Right ventricle myocardium inferior (tissue), 1 donor: ENCODE measurements at regions not wholly inside any gene's neighbourhood (a gene's known extent, or its start where the extent isn't known, plus 50 kb on each side); places are given as distances from the start of the nearest gene placed in this dataset.
A peak's percentile ranks its signal among the peaks of the same experiment; 100 is the strongest.
"Not testable (repeated sequence)": the region's sequence is repeated elsewhere in the genome, so short reads cannot be mapped to it uniquely, and the experiment has no call there.

ENCODE experiments used
- ATAC-seq: fragments of 200-7000 bp; cut with Tn5 transposase; one replicate; pipeline ENCODE4 v1.9.1; 2020; ENCODE audit warnings: mild to moderate bottlenecking, moderate library complexity
- DNase-seq: peaks from one replicate; pipeline ENCODE4 v3.0.0; 2021; ENCODE audit errors: missing footprints
- intact Hi-C: fragments of 100-400 bp; cut with DNase I; formaldehyde crosslinking; loops from one replicate; pipeline ENCODE4 v1.11.0; 2022
- donor health status: DM: no; HTN: yes; CAD: no; lungs with severe emphysema.

- DNase-seq (peak; percentile 90), ATAC-seq (peak; percentile 98)
- intact Hi-C loops: not testable (repeated sequence)
Measured at GRCh38 chr2:132304661-132305380, 111.8 kb upstream of the GPR39 start.

DNA sequence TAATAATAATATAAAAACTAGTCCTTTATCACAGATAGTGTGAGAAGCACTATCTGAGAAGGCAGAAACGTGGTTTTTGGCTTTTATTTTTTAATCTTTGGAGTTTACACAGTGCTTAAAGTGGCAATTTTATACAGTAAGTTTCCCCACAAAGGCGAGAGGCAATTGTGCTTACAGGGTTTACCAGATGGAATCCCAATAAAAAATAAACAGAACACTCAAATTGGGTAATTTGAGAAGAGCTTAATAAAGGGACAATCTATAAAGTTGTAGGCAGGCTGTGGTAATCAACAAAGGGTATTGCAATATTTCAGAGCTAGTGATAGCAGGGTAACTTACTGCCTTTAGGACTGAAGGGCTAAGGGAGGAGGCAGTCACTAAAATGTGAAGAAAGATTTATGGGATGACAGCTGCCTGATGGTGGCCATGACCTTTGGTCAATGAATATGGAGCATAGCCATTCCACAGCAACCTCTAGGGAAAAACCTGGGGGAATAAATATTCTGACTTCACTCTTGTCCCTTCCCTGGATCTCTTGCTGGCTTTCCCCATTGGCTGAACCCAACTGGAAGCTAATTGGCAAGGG is 108.9 kb upstream of the GPR39 start:
- ATAC-seq, DNase-seq, intact Hi-C loops: not testable (repeated sequence)

- intact Hi-C loops, ATAC-seq, DNase-seq: not testable (repeated sequence)
Measured at GRCh38 chr2:132309203-132309602, 107.4 kb upstream of the GPR39 start.

- DNase-seq, ATAC-seq, intact Hi-C loops: not testable (repeated sequence)
Measured at GRCh38 chr2:132315546-132315945, 101.1 kb upstream of the GPR39 start.

- intact Hi-C loops, ATAC-seq, DNase-seq: not testable (repeated sequence)
Measured at GRCh38 chr2:132317026-132317680, 99.5 kb upstream of the GPR39 start.

- ATAC-seq, intact Hi-C loops, DNase-seq: not testable (repeated sequence)
Measured at GRCh38 chr2:132318481-132318880, 98.1 kb upstream of the GPR39 start.

GRCh38 chr2:132324005-132324404 is 92.6 kb upstream of the GPR39 start:
- DNase-seq, intact Hi-C loops, ATAC-seq: not testable (repeated sequence)

DNA sequence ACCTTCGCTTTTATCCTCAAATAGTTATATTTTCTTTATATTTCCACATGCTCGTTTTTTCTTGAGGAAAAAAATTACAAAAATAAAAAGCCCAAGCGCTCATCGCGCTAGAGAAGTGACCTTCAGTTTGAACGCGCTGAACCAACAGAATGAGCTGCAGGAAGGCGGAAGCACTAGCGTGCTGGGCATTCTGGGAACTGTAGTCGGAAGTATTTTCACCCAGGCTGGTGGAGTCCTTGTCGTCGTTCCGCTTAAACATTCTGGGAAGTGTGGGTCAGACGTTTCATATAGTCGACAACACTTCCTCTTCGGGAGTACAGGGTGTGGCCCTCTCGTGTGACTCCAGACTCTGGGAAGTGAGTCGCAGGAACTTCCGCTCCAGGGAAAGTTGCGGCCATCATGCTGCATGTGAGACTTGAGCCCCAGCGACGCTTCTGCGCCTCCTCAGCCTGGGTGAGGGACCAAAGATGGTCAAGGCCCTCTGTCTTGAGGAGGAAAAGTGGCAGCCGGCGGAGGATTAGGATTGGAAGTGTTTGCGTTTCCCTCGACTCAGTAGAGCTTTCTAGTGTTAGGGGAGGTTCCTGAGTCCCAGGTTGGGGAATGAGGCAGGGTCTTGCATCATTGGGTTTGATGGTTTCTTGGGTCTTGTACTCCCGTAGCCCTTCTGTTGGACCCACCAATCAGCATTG is 84.1 kb upstream of the GPR39 start:
- ATAC-seq, intact Hi-C loops, DNase-seq: not testable (repeated sequence)

DNA sequence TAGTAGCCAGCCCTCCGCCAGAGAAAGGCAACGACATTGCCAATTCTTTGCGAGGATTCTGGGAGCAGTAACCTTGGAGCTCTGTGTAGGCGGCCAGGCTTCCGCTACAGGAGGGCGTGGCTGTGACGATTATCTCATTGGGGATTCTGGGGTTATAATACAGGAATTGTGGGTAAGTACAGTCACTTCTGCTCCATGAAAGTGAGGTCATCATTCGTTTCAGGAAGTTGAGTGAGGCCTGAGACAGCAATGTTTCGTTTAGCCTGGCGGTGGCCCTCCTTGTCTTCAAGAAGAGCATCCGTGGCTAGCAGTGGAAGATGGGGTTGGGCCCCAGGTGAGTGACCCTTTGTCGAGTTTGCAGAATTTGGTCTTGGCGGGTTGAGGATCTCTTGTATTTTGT is 79.5 kb upstream of the GPR39 start:
- DNase-seq: not testable (repeated sequence)

DNA sequence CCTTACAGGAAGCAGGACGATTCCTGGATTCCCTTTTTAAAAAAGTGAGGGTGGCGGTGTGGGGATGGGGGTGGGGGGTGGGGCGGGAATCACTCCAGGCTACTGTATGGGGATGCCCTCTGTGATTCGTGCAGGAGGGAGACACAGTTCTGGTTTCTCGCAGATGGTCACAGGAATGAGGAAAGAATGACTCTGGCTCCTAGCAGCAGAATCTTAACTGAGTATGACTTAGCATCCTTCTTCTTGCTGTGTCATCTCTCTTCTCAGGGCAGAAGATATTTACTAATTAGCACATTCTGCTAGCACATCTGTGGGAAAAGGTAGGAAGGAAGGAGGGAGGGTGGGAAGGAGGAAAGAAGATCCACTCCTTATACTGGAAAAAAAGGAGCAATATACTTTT is 78.8 kb upstream of the GPR39 start:
- DNase-seq, intact Hi-C loops, ATAC-seq: not testable (repeated sequence)

More for the DNA sequence above, 79.5 kb upstream of the GPR39 start:
- ATAC-seq, intact Hi-C loops: not testable (repeated sequence)

DNA sequence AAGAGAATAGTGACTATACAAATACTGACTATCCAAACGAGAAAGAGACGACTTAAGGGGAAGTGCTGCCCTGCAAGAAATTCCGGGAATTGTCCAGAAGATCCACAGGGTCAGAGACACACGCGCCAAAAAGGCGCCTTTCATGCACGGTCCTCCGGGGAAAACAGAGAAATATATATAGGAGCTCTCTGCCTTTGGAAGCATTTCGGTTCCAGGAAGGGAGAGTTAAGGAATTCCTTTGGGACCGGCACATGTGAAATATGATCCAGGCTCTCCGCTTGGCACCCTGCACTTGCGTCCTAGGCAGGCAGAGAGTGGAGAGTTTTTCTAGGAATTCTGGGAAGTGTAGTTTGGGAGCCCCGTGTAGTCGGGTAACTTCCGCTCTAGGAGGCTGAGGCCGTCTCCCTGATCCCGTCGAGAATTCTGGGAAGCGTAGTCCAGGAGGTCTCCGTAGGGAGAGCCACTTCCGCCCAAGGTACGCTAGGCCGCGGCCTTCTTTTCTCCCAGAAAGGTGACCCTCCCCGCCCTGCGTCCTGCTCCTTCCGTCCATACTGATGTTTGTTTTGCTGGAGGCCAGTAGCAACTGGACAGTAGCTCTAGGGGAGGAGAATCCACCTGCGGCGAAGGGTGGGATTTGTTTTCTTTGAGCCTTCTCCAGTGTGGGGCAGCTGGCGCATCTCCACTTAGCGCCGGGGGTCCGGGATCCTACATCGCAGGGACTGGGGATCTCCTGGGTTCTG is 69.4 kb upstream of the GPR39 start:
- intact Hi-C loops: not testable (repeated sequence)
- DNase-seq (peak; percentile 78), ATAC-seq (peak; percentile 100)

DNA sequence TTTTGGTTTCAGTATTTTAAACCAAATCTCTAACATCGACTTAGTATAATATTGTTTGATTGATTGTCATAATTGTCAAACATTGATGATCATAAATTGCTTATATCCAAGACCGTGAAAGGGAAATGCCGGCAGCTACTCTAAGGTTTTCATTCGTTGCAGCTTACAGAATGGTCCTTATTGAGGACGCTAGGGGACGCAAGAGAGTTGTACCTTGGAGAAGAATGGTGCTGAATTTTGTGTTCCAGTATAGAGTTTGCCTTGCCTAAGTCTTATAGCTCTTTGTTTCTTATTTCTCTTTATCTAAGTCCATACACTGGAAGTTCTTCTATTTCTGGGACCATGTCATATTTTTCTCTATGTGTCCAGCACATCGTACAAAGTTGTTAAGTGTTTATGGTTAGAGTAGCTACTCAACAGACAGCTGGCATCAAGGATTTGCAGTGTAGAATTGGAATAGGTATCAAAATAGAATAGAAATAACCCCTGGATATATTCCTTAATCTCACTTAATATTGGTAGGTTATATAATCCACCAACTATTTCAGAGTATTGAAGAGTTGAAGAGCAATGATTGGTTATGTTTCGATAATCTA is 67.4 kb upstream of the GPR39 start:
- intact Hi-C loops, ATAC-seq, DNase-seq: not testable (repeated sequence)

DNA sequence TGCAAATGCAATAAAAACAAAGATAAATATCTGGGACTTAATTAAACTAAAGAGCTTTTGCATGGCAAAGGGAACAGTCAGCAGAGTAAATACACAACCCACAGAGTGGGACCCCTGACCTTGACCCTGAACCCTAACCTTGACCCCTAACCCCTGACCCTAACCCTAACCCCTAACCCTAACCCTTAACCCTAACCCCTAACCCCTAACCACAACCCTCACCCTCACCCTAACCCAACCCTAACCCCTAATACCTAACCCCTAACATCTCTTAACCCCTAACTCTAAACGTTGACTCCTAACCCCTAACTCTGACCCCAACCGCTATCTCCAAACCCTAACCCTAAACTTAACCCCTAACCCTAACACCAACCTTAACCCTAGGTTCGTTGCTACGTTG is 64.9 kb upstream of the GPR39 start:
- intact Hi-C loops, DNase-seq, ATAC-seq: not testable (repeated sequence)

GRCh38 chr2:132352481-132353001 is 64.1 kb upstream of the GPR39 start:
- ATAC-seq: peak; percentile 84
- DNase-seq: peak; percentile 68
- intact Hi-C loops: not testable (repeated sequence)

GRCh38 chr2:132353380-132353779 is 63.2 kb upstream of the GPR39 start:
- intact Hi-C loops, ATAC-seq: not testable (repeated sequence)
- peak; percentile 50 for DNase-seq

GRCh38 chr2:132360964-132361363 is 55.6 kb upstream of the GPR39 start:
- intact Hi-C loops: not testable (repeated sequence)

DNA sequence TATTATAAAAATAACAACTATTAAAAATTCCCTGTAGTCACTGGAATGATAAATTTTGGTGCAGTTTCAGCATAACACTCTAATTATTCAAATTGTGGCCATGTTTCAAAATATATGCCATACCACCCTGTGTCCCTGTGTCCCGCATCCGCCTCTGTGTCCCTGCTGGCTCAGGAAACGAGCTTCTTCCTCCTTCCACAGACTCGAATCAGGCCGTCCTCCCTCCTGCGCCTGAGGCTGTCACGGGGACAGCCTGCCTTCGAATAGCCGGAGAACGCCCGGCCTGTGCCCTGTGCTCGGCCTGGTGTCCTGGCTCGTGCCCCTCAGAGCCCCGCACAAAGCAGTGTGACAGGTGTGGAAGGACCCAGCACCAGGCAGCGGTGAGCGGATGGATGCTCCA is 55.1 kb upstream of the GPR39 start:
- ATAC-seq, intact Hi-C loops: not testable (repeated sequence)
- peak; percentile 66 for DNase-seq

More at GRCh38 chr2:132360964-132361363, 55.6 kb upstream of the GPR39 start:
- ATAC-seq: not testable (repeated sequence)
- peak; percentile 56 for DNase-seq

GRCh38 chr2:132363352-132363751 is 53.3 kb upstream of the GPR39 start:
- ATAC-seq, intact Hi-C loops, DNase-seq: not testable (repeated sequence)
